ENCODE measurements at regions not wholly inside any gene's neighbourhood (a gene's known extent, or its start where the extent isn't known, plus 50 kb on each side); places are given as distances from the start of the nearest gene placed in this dataset.

DNA sequence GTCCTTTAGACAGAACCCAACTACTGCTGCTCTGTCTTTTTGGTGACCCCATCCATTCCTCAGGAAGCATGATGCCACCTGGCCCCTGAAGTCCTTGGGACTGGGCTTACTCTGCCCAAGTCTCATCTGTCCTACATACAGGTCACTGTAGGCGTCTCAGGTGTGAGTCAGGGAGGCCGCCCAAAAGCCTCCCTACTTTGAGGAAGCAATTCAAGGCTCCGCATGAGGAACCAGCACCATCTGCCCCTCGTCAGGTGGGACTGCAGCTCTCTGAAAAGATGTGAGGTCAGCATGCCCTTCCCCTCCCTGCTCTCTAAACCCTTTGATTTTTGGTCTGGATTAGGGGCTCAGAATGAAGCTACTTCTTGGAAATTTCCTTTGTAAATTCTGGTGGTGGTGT is 354.8 kb downstream of the CXCL12 start:
- peak; percentile 72 for DNase-seq (ENCODE audit: low read depth)
- TF ChIP-seq, protein P1, sequence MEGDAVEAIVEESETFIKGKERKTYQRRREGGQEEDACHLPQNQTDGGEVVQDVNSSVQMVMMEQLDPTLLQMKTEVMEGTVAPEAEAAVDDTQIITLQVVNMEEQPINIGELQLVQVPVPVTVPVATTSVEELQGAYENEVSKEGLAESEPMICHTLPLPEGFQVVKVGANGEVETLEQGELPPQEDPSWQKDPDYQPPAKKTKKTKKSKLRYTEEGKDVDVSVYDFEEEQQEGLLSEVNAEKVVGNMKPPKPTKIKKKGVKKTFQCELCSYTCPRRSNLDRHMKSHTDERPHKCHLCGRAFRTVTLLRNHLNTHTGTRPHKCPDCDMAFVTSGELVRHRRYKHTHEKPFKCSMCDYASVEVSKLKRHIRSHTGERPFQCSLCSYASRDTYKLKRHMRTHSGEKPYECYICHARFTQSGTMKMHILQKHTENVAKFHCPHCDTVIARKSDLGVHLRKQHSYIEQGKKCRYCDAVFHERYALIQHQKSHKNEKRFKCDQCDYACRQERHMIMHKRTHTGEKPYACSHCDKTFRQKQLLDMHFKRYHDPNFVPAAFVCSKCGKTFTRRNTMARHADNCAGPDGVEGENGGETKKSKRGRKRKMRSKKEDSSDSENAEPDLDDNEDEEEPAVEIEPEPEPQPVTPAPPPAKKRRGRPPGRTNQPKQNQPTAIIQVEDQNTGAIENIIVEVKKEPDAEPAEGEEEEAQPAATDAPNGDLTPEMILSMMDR (IDR thresholded peaks at IDR 0.05; ENCODE audit: insufficient read depth, low read depth, low read length, missing control alignments): peak; percentile 64
- H3K4me3 ChIP-seq (ENCODE audit: low read depth, low read length): no peak overlapping the region

DNA sequence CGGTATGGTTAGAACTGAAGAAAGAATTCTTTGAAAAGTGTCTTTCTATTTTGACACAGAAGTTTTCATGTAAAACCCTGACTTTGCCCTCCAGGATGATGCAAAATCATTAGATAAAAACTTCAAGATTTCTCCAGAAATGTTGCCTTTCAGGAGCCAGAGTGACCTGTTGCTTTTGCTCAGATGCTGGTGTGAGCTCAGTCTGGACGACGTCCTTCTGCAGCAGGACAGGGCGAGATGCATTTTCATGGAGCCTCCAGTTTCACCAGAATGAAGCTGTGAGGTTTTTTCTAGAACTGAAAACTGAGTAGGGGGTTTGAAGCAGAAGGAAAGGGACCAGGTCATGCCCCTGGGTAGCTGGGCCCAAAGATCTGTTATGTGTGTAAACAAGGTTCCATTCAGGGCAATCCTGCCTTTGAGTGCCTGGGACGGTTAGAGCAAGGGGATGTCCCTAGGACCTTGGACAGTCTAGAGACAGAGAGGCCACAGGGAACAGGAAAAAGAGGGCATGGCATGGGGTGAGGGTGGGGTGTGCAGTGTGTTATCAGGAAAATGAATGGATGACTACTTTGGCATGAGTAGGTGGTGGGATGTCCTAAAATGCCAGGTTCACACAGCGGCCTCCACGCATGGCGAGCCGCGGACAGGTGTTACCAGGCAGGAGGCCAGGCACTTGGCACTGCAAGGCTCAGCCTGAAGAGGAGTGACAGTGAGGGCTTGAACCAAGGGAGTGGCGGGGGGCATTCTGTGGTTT is 356.3 kb downstream of the CXCL12 start:
- TF ChIP-seq, protein P1 (IDR thresholded peaks at IDR 0.05; ENCODE audit: insufficient read depth, low read depth, low read length, missing control alignments): no peak

DNA sequence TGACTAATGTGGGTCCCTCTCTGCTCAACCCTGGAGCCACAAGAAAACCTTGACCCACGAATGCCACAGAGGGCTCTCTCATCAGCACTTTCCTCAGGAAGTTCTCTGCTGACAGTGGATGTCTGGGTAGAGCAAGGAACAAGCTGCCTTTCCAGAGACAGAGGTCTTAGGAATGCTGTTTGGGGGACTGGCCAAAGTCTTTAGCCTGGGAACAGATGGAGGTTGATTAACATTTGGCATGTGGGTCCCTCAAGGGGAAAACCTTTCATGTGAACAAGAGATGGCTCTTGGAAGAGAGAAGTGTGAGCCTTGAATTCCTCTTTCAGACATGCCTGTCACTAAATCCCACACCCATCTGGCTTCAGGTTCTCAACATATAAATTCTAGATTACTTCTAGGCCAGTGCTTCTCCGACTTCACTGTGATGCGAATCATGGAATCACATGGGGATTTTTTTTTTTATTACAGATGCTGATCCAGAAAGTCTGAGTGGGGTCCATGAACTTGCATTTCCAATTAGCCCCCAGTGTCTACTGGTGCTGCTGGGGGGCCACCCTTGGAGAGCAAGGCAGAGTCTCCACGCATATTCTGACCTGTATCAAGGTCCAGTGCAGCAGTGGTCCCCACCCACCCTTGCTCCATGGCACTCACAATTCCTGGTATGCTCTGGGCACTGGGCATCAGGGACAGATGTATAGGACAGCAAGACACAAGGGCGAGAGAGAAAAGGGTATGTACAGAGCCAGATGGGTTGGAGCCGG is 360.4 kb downstream of the CXCL12 start:
- DNase-seq (ENCODE audit: low read depth): no peak
- TF ChIP-seq, protein P1 (IDR thresholded peaks at IDR 0.05; ENCODE audit: insufficient read depth, low read depth, low read length, missing control alignments): no peak
- H3K4me3 ChIP-seq (ENCODE audit: low read depth, low read length): no peak overlapping the region

More for the DNA sequence above, 356.3 kb downstream of the CXCL12 start:
- no peak for DNase-seq (ENCODE audit: low read depth)
- H3K4me3 ChIP-seq (ENCODE audit: low read depth, low read length): no peak overlapping the region

DNA sequence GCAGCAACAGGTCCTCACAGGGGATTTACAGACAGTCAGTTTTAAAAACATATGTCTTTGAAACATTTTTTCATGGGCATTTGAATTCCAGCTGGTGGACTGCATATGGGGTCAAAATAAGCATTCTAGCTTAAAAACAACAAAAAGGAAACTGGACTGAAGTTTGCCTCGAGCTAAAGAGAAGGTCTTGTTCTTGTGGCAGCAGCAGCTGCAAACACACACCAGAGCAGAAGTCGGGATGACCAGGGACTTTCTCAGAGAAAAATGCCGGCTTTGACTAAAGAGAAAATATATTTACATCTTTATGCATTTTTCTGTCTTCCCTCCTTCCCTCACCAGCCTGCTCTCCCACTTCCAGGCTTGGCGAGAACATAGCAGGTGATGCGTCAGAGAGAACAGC is 361.4 kb downstream of the CXCL12 start:
- no peak for DNase-seq (ENCODE audit: low read depth)
- no peak overlapping the region for H3K4me3 ChIP-seq (ENCODE audit: low read depth, low read length)
- TF ChIP-seq, protein P1 (IDR thresholded peaks at IDR 0.05; ENCODE audit: insufficient read depth, low read depth, low read length, missing control alignments): no peak

DNA sequence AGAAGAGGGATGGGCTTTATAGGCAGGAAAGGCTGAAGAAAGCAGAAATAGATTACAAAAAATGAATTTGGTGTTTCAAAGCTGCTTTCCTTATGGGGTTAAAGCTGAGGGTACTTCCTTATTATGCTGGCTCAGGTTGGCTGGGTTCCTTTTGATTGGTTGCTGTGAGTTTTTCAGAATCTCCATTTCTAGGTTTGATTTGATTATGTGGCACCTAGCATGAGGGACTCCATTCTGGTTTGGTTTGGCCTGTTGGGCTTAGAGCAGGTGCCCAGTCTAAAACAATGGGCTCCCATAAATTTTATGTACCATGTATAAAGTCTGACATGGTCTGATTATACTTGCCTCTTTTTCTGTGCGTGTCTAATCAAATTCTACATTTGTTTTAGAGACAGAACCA is 362.7 kb downstream of the CXCL12 start:
- TF ChIP-seq, protein P1 (IDR thresholded peaks at IDR 0.05; ENCODE audit: insufficient read depth, low read depth, low read length, missing control alignments): no peak
- DNase-seq (ENCODE audit: low read depth): no peak

DNA sequence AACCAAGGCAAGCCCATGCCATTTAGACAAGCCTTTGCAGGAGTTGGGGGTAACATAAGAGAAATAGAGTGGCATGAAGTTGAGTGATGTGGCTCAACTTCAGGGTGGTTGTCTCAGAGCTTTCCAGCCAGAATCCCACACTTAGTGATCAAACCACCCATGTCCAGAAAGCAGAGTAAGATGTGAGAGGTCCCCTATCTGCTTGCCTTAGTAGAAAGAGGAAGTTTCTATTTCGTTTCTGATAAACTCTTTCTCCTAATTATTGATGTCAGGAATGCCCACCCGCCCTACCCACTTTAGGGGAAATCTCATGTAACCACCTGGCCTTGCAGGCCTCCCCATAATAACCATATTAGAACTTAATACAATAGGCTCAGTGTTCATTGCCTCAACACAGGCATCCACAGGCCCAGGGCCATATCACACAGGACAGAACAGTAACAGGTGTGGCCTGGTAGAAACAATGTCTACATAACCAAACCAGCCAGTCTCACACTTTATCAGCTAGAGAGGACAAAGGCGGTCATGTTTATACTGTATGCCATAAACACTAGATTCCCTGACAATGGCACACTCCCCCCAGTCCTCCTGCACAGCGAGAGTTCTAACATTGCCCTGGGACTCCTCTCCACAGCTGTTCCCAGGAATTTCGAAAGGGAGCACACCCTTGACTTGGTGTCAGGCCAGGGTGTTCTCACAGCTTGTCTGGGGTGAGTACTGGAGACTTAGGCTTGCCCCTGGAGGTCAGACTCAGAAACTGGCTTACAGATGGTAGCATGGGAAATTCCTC is 364.4 kb downstream of the CXCL12 start:
- TF ChIP-seq, protein P1 (IDR thresholded peaks at IDR 0.05; ENCODE audit: insufficient read depth, low read depth, low read length, missing control alignments): no peak
- no peak overlapping the region for H3K4me3 ChIP-seq (ENCODE audit: low read depth, low read length)
- peak; percentile 48 for DNase-seq (ENCODE audit: low read depth)

More for the DNA sequence above, 362.7 kb downstream of the CXCL12 start:
- no peak overlapping the region for H3K4me3 ChIP-seq (ENCODE audit: low read depth, low read length)

Measured in GM12865 (cell line).